ENCODE measurements at regions not wholly inside any gene's neighbourhood (a gene's known extent, or its start where the extent isn't known, plus 50 kb on each side); places are given as distances from the start of the nearest gene placed in this dataset.

DNA sequence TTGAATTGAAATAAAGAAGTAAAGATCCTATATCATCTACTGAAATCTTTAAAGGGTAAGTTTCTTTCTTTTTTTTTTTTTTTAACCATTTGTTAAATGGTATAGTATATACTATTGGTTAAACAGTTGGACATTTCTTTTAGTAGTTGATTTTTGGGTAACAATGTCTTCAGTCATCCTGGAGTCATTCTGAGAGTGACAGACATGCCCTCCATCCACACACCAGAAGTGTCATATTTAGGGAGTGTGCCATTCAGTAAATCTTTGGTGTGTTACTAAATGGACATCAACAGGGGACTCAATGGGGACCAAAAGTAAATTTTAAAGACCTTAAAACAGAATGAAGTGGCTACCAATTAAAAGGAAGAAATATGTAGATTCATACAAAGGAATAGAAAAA, 50.8 kb upstream of the SLC39A10 start:
- ChIA-PET CTCF (no interaction called here), POLR2A (no interaction called here)
- no peak overlapping the region for H3K4me3 ChIP-seq (ENCODE audit: low read depth, low read length)

DNA sequence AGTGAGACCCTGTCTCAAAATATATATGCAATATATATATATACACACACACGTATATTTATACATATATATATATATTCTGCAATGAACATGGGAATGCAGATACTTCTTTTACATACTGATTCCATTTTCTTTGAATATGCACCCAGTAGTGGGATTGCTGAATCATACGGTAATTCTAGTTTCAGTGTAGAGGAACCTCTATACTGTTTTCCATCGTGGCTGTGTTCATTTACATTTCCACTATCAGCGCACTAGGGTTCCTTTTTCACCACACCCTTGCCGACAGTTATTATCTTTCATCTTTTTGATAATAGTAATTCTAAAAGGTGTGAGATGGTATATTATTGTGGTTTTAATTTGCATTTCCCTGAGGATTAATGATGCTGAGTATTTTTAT, 52.3 kb upstream of the SLC39A10 start:
- no peak for DNase-seq (ENCODE audit: low read depth, low spot score)

More for the DNA sequence above, 50.8 kb upstream of the SLC39A10 start:
- TF ChIP-seq, protein P1, sequence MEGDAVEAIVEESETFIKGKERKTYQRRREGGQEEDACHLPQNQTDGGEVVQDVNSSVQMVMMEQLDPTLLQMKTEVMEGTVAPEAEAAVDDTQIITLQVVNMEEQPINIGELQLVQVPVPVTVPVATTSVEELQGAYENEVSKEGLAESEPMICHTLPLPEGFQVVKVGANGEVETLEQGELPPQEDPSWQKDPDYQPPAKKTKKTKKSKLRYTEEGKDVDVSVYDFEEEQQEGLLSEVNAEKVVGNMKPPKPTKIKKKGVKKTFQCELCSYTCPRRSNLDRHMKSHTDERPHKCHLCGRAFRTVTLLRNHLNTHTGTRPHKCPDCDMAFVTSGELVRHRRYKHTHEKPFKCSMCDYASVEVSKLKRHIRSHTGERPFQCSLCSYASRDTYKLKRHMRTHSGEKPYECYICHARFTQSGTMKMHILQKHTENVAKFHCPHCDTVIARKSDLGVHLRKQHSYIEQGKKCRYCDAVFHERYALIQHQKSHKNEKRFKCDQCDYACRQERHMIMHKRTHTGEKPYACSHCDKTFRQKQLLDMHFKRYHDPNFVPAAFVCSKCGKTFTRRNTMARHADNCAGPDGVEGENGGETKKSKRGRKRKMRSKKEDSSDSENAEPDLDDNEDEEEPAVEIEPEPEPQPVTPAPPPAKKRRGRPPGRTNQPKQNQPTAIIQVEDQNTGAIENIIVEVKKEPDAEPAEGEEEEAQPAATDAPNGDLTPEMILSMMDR (IDR thresholded peaks at IDR 0.05; ENCODE audit: insufficient read depth, low read length, missing control alignments): no peak
- DNase-seq (ENCODE audit: low read depth, low spot score): no peak

DNA sequence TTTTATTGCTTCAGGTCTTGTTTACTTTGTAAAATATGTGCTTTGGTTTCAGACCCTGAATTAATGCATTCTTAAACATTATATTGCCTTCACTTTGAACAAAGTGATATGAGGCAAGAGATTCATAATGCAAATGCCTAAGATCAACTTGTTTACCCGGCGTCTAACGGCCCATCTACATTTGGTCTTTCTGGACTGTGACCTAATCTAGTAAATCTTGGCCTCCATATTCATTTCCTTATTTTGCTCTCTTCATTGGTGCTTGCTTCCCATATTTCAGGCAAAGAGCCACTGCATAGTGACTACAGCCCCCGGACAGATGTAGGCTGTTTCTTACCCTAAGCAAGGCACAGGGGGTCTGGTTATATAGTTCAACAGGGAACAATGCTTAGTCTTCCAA, 53.0 kb upstream of the SLC39A10 start:
- ChIA-PET CTCF (no interaction called here), POLR2A (no interaction called here)
- H3K4me3 ChIP-seq (ENCODE audit: low read depth, low read length): no peak overlapping the region
- TF ChIP-seq, protein P1 (IDR thresholded peaks at IDR 0.05; ENCODE audit: insufficient read depth, low read length, missing control alignments): no peak
- DNase-seq (ENCODE audit: low read depth, low spot score): no peak

More for the DNA sequence above, 52.3 kb upstream of the SLC39A10 start:
- no peak overlapping the region for H3K4me3 ChIP-seq (ENCODE audit: low read depth, low read length)
- CTCF ChIA-PET: no interaction called here
- TF ChIP-seq, protein P1 (IDR thresholded peaks at IDR 0.05; ENCODE audit: insufficient read depth, low read length, missing control alignments): no peak
- POLR2A ChIA-PET: no interaction called here

- POLR2A ChIA-PET: no interaction called here
- TF ChIP-seq, protein P1 (IDR thresholded peaks at IDR 0.05; ENCODE audit: insufficient read depth, low read length, missing control alignments): no peak
- CTCF ChIA-PET: interaction anchor here (1.3 kb wide), 1 partner anchor 8 kb away, joined by 4 read pairs; no protein-coding TSS in a partner anchor
- no peak for DNase-seq (ENCODE audit: low read depth, low spot score)
- H3K4me3 ChIP-seq (ENCODE audit: low read depth, low read length): no peak overlapping the region
These were observed 53.6 kb upstream of the SLC39A10 start for GRCh38 chr2:195603408-195603807.

GRCh38 chr2:195602687-195603086, 54.3 kb upstream of the SLC39A10 start:
- DNase-seq (ENCODE audit: low read depth, low spot score): no peak
- ChIA-PET CTCF (interaction anchor here (1.3 kb wide), 1 partner anchor 9 kb away, joined by 4 read pairs; no protein-coding TSS in a partner anchor), POLR2A (no interaction called here)
- H3K4me3 ChIP-seq (ENCODE audit: low read depth, low read length): no peak overlapping the region
- TF ChIP-seq, protein P1 (IDR thresholded peaks at IDR 0.05; ENCODE audit: insufficient read depth, low read length, missing control alignments): no peak

DNA sequence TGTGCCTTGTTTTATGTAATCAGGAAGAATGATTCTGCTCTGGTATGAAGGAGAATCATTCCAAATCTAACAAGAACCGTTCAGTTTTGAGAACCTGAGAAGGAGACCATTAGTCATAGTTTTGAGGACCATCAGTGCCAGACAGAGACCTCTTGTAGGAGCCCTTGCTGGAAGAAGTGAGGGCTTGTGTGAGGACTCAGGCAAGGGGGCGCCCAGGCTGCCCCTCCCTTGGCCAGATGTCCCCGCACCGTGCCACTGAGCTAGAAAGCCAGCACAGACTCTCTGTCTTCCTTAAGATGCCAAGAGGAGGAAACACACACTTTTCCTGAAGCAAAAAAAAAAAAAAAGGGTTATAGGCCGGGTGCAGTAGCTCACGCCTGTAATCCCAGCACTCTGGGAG, 55.7 kb upstream of the SLC39A10 start:
- TF ChIP-seq, protein P1 (IDR thresholded peaks at IDR 0.05; ENCODE audit: insufficient read depth, low read length, missing control alignments): no peak
- DNase-seq (ENCODE audit: low read depth, low spot score): no peak
- ChIA-PET POLR2A (no interaction called here), CTCF (interaction anchor here (1.3 to 1.5 kb wide), 2 partner anchors 16 to 59 kb away, joined by 4 to 6 read pairs; no protein-coding TSS in a partner anchor)
- H3K4me3 ChIP-seq (ENCODE audit: low read depth, low read length): no peak overlapping the region

Data from AG04449 (cell line).